Mesenchymal stem cell (in vitro differentiated cells and primary cell): ENCODE measurements at regions not wholly inside any gene's neighbourhood (a gene's known extent, or its start where the extent isn't known, plus 50 kb on each side); places are given as distances from the start of the nearest gene placed in this dataset.

ENCODE experiments used
- DNase-seq: peaks from one replicate; pipeline ENCODE4 v3.0.0-alpha.2; 2013
- H2AFZ ChIP-seq: one replicate; pipeline ENCODE4 v1.6.1; 2013; ENCODE audit warnings: low read depth, mild to moderate bottlenecking, control low read depth, inconsistent platforms, low read length, moderate library complexity
- H2AK5ac ChIP-seq: 2 replicates; pipeline ENCODE4 v1.6.1; 2013; ENCODE audit warnings: low read length, moderate library complexity, mild to moderate bottlenecking, inconsistent platforms; ENCODE audit not compliant: severe bottlenecking
- H2BK120ac ChIP-seq: one replicate; pipeline ENCODE4 v1.6.1; 2013; ENCODE audit warnings: low read depth, mild to moderate bottlenecking, inconsistent platforms, low read length, moderate library complexity
- H2BK12ac ChIP-seq, 2 experiments: one replicate each; pipeline ENCODE4 v1.6.1; 2013; ENCODE audit warnings: inconsistent platforms in 2 of 2, low read length in 2 of 2, mild to moderate bottlenecking in 2 of 2, moderate library complexity in 2 of 2, control low read depth in 1 of 2
- H2BK15ac ChIP-seq: one replicate; pipeline ENCODE4 v1.6.1; 2013; ENCODE audit warnings: mild to moderate bottlenecking, low read depth, inconsistent platforms; ENCODE audit not compliant: poor library complexity, severe bottlenecking
- H2BK5ac ChIP-seq: 2 replicates; pipeline ENCODE4 v1.6.1; 2013; ENCODE audit warnings: low read depth, mild to moderate bottlenecking, low read length, control low read depth, inconsistent platforms; ENCODE audit not compliant: poor library complexity, severe bottlenecking
- H3K14ac ChIP-seq, 2 experiments: one replicate each; pipeline ENCODE4 v1.6.1; 2013; ENCODE audit warnings: inconsistent platforms in 2 of 2, low read length in 2 of 2, control low read depth in 1 of 2, mild to moderate bottlenecking in 1 of 2, moderate library complexity in 1 of 2
- H3K18ac ChIP-seq, 2 experiments: one replicate each; pipeline ENCODE4 v1.6.1; 2013; ENCODE audit warnings: inconsistent platforms in 2 of 2, low read length in 2 of 2, control low read depth in 1 of 2, low read depth in 1 of 2, mild to moderate bottlenecking in 1 of 2
- H3K23ac ChIP-seq, 2 experiments: one replicate each; pipeline ENCODE4 v1.6.1; 2013; ENCODE audit warnings: inconsistent platforms in 2 of 2, low read length in 2 of 2, mild to moderate bottlenecking in 2 of 2, moderate library complexity in 2 of 2, control low read depth in 1 of 2
- H3K27ac ChIP-seq: 2 replicates; pipeline ENCODE4 v1.5.1; 2013; ENCODE audit warnings: mild to moderate bottlenecking, moderate library complexity, low read length, control low read depth, inconsistent platforms; ENCODE audit not compliant: poor library complexity, severe bottlenecking
- H3K27me3 ChIP-seq, 2 experiments: 2 replicates each; pipeline versions ENCODE4 v1.6.1 to v1.7.0; 2013; ENCODE audit warnings: low read length in 2 of 2, mild to moderate bottlenecking in 2 of 2, moderate library complexity in 2 of 2, control low read depth in 1 of 2, inconsistent platforms in 1 of 2; ENCODE audit not compliant: control insufficient read depth in 1 of 2, insufficient read depth in 1 of 2
- H3K36me3 ChIP-seq, 2 experiments: 2 replicates each; pipeline versions ENCODE4 v1.6.1 to v1.7.0; 2013; ENCODE audit warnings: low read length in 2 of 2, control low read depth in 1 of 2, inconsistent platforms in 1 of 2, low read depth in 1 of 2, mild to moderate bottlenecking in 1 of 2; ENCODE audit not compliant: insufficient read depth in 2 of 2, control insufficient read depth in 1 of 2
- H3K4ac ChIP-seq, 2 experiments: one replicate each; pipeline ENCODE4 v1.6.1; 2013; ENCODE audit warnings: inconsistent platforms in 2 of 2, low read length in 2 of 2, mild to moderate bottlenecking in 2 of 2, moderate library complexity in 2 of 2, control low read depth in 1 of 2, low read depth in 1 of 2
- H3K4me1 ChIP-seq: 2 replicates; pipeline ENCODE4 v1.6.1; 2013; ENCODE audit warnings: low read depth, low read length, control low read depth; ENCODE audit not compliant: control insufficient read depth, insufficient read depth
- H3K4me2 ChIP-seq: 2 replicates; pipeline ENCODE4 v1.6.1; 2013; ENCODE audit warnings: low read length, mild to moderate bottlenecking, inconsistent platforms; ENCODE audit not compliant: poor library complexity, severe bottlenecking
- H3K4me3 ChIP-seq, 2 experiments: 2 replicates each; pipeline versions ENCODE4 v1.5.1 to v1.7.0; 2013; ENCODE audit warnings: low read length in 2 of 2, mild to moderate bottlenecking in 2 of 2, control low read depth in 1 of 2, low read depth in 1 of 2; ENCODE audit not compliant: insufficient read depth in 1 of 2
- H3K79me1 ChIP-seq: replicated peaks from 2 replicates; pipeline ENCODE4 v1.6.1; 2013; ENCODE audit warnings: mild to moderate bottlenecking, control low read depth, low read length, inconsistent platforms; ENCODE audit not compliant: poor library complexity, severe bottlenecking
- H3K9ac ChIP-seq: 2 replicates; pipeline ENCODE4 v1.7.0; 2013; ENCODE audit warnings: mild to moderate bottlenecking, low read length, moderate library complexity
- H3K9me3 ChIP-seq: 2 replicates; pipeline ENCODE4 v1.7.0; 2013; ENCODE audit warnings: mild to moderate bottlenecking, low read length; ENCODE audit not compliant: control insufficient read depth
- H4K8ac ChIP-seq: one replicate; pipeline ENCODE4 v1.6.1; 2013; ENCODE audit warnings: inconsistent platforms, mild to moderate bottlenecking, low read length, moderate library complexity
- H4K91ac ChIP-seq: one replicate; pipeline ENCODE4 v1.6.1; 2013; ENCODE audit warnings: mild to moderate bottlenecking, low read length, inconsistent platforms
- WGBS: methylation state at CpG from one replicate; pipeline ENCODE4 v1.1.7; 2013; ENCODE audit warnings: mixed read lengths; 5-methylcytosine and 5-hydroxymethylcytosine counted together

GRCh38 chr10:109328001-109328400 is 595.3 kb downstream of the XPNPEP1 start:
- no peak overlapping the region for H2BK120ac ChIP-seq
- H3K23ac ChIP-seq: no peak overlapping the region
- H3K27me3 ChIP-seq: no peaks in the 10 kb centered on the region
- H3K4me1 ChIP-seq: no peaks in the 10 kb centered on the region
- H2BK12ac ChIP-seq: no peak overlapping the region
- no peak overlapping the region for H4K8ac ChIP-seq
- H3K4me2 ChIP-seq: no peak overlapping the region
- H3K36me3 ChIP-seq: no peaks in the 10 kb centered on the region
- no peak overlapping the region for H3K9ac ChIP-seq
- H3K14ac ChIP-seq: no peak overlapping the region
- 67% methylated on average over 1 of the region's 3 CpGs for WGBS
- H3K27ac ChIP-seq: no peak overlapping the region
- no peak overlapping the region for H3K4me3 ChIP-seq
- H2BK15ac ChIP-seq: no peak overlapping the region
- no peaks in the 10 kb centered on the region for H3K79me1 ChIP-seq
- no peak overlapping the region for H2BK5ac ChIP-seq
- H3K18ac ChIP-seq: no peak overlapping the region
- H3K4ac ChIP-seq: no peak overlapping the region
- DNase-seq: no peak
- no peak overlapping the region for H2AFZ ChIP-seq
- H2AK5ac ChIP-seq: no peak overlapping the region
- H3K9me3 ChIP-seq: peaks cover 3% of the 10 kb centered on the region
- no peak overlapping the region for H4K91ac ChIP-seq

DNA sequence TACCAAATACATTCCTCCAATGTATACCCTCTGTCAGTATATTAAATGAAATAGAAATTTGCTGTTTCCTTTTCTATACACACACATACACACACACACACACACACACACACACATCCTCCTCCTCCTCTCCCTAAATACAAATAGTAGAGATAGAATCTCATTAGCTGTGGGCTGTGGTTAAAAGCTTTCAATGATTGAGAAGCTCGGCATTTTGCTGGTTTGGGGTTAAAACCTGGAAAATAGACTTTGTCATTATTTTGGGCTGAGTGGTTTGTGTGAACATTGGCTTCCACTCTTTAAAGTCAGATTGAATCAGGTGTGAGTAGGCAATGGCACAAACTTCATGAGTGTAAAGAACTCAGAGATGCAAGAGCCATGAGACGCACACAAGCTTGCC is 596.0 kb downstream of the XPNPEP1 start:
- Histone ChIP-seq H3K27me3 (no peaks in the 10 kb centered on the region), H3K18ac (no peak overlapping the region), H3K79me1 (no peaks in the 10 kb centered on the region), H2AFZ (no peak overlapping the region), H3K14ac (no peak overlapping the region), H3K36me3 (no peaks in the 10 kb centered on the region), H3K27ac (no peak overlapping the region), H2AK5ac (no peak overlapping the region), H2BK15ac (no peak overlapping the region), H2BK120ac (no peak overlapping the region), H2BK12ac (no peak overlapping the region), H3K4me1 (no peaks in the 10 kb centered on the region), H4K8ac (no peak overlapping the region), H3K9ac (no peak overlapping the region), H3K4me2 (no peak overlapping the region), H3K9me3 (peaks cover 3% of the 10 kb centered on the region), H3K4me3 (no peak overlapping the region), H3K23ac (no peak overlapping the region), H4K91ac (no peak overlapping the region), H2BK5ac (no peak overlapping the region), H3K4ac (no peak overlapping the region)
- DNase-seq: peak; percentile 4
- WGBS: 76% methylated on average over 2 of the region's 2 CpGs

DNA sequence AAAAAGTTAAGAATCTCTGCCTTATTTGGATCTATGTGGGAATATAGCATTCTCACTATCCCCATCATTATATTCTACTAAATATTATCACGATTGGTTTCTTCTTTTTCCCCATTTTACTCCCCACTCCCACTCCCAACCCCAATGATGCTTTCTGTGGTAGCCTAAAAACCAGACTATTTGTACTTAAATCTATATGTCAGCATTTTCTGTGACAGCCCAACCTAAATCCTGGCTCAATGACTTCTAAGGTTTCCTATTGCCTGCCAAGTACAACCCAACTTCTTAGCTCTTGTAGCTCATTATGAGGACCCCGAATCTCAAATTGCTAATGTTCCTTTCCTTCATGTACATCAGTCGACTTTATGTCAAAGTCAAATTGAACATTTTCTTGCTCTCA is 598.6 kb downstream of the XPNPEP1 start:
- no peak for DNase-seq
- H3K4me2 ChIP-seq: no peak overlapping the region
- no peak overlapping the region for H3K4ac ChIP-seq
- peaks cover 8% of the 10 kb centered on the region for H3K9me3 ChIP-seq
- no peak overlapping the region for H2BK120ac ChIP-seq
- no peaks in the 10 kb centered on the region for H3K79me1 ChIP-seq
- no peak overlapping the region for H2BK12ac ChIP-seq
- H2BK5ac ChIP-seq: no peak overlapping the region
- H2AK5ac ChIP-seq: no peak overlapping the region
- no peaks in the 10 kb centered on the region for H3K27me3 ChIP-seq
- no peak overlapping the region for H4K8ac ChIP-seq
- no peak overlapping the region for H2BK15ac ChIP-seq
- no peaks in the 10 kb centered on the region for H3K4me1 ChIP-seq
- H3K4me3 ChIP-seq: no peak overlapping the region
- no peak overlapping the region for H3K9ac ChIP-seq
- no peak overlapping the region for H4K91ac ChIP-seq
- no peak overlapping the region for H3K18ac ChIP-seq
- H2AFZ ChIP-seq: no peak overlapping the region
- WGBS: 94% methylated on average over 3 of the region's 3 CpGs
- H3K14ac ChIP-seq: no peak overlapping the region
- H3K23ac ChIP-seq: no peak overlapping the region
- H3K27ac ChIP-seq: no peak overlapping the region
- H3K36me3 ChIP-seq: no peaks in the 10 kb centered on the region

- peaks cover 10% of the 10 kb centered on the region for H3K9me3 ChIP-seq
- no peak overlapping the region for H3K4me3 ChIP-seq
- H3K23ac ChIP-seq: no peak overlapping the region
- H2BK12ac ChIP-seq: no peak overlapping the region
- H4K8ac ChIP-seq: no peak overlapping the region
- H3K36me3 ChIP-seq: no peaks in the 10 kb centered on the region
- H4K91ac ChIP-seq: no peak overlapping the region
- no peak overlapping the region for H3K9ac ChIP-seq
- DNase-seq: no peak
- H3K14ac ChIP-seq: no peak overlapping the region
- H3K18ac ChIP-seq: no peak overlapping the region
- no peak overlapping the region for H3K27ac ChIP-seq
- no peak overlapping the region for H3K4me2 ChIP-seq
- H2AK5ac ChIP-seq: no peak overlapping the region
- no peak overlapping the region for H2AFZ ChIP-seq
- H3K27me3 ChIP-seq: no peaks in the 10 kb centered on the region
- no peaks in the 10 kb centered on the region for H3K79me1 ChIP-seq
- H2BK120ac ChIP-seq: no peak overlapping the region
- WGBS: 49% methylated on average over 3 of the region's 3 CpGs
- no peak overlapping the region for H3K4ac ChIP-seq
- no peak overlapping the region for H2BK15ac ChIP-seq
- H2BK5ac ChIP-seq: no peak overlapping the region
- H3K4me1 ChIP-seq: no peaks in the 10 kb centered on the region
Observed at GRCh38 chr10:109317746-109318366, 605.5 kb downstream of the XPNPEP1 start.
